HUDEP-2 (cell line): ENCODE measurements at regions not wholly inside any gene's neighbourhood (a gene's known extent, or its start where the extent isn't known, plus 50 kb on each side); places are given as distances from the start of the nearest gene placed in this dataset.

ENCODE experiments used
- DNase-seq, 76 experiments: peaks; one replicate each; lab custom pipeline; 2025; ENCODE audit not compliant: unreplicated experiment in 76 of 76; lab: John Stamatoyannopoulos, UW

GRCh38 chr15:70433586-70434324, 329.6 kb downstream of the UACA start:
- DNase-seq, result peak in 11 of 76 experiments; percentile 6 to 41 (median 21)

DNA sequence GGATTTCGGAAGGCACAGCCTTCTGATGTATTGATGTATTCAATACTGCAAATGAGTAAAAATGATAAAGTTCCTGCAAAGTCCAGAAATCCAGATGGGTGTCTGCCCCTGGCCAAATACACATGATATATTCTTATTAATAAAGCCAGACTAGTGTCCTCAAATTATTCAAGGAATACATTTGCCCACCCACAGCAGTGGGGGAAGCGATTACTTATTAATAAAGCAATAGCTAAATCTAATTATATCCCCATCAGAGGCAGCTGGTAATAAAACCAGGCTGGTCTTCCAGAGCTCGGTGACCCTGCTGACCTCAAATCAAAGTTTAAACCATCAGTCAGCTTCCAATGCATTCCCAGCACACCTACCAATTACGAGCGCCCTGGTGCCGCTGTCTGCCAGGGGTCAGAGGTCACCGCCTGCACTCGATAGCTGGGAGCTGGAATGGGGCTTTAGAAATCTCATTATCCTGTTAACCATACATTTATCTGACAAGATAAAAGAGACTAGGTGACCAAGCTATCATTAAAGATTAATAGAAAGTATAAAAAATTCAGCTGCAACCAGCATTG, 330.3 kb downstream of the UACA start:
- no peak for DNase-seq

GRCh38 chr15:70431854-70432253, 331.5 kb downstream of the UACA start:
- DNase-seq, result no peak

DNA sequence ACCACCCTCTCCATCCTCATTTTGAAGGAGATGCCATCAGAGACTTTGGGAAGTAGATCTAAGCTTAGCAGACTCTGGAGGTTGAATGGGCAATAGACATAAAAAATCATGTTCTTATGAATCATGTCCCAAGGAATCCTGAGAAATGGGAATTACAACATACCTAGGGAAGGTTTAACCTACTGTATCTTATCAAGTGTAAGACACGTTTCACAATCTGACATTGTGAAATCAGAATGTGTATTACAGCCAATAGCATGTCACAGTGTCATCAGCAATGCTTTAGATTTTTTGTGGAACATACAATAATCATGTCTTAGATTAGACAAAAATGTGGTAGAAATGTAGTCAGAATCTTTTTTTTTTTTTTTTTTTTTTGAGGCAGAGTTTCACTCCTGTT, 332.4 kb upstream of the TLE3 start:
- DNase-seq, result no peak

- DNase-seq, result peak in 3 of 76 experiments; percentile 12 to 66 (median 30)
These were observed 331.5 kb upstream of the TLE3 start for GRCh38 chr15:70429056-70429722.

GRCh38 chr15:70428211-70428822, 330.6 kb upstream of the TLE3 start:
- no peak for DNase-seq

GRCh38 chr15:70427167-70428120, 329.7 kb upstream of the TLE3 start:
- peak in 2 of 76 experiments; percentile 10 to 24 for DNase-seq

DNA sequence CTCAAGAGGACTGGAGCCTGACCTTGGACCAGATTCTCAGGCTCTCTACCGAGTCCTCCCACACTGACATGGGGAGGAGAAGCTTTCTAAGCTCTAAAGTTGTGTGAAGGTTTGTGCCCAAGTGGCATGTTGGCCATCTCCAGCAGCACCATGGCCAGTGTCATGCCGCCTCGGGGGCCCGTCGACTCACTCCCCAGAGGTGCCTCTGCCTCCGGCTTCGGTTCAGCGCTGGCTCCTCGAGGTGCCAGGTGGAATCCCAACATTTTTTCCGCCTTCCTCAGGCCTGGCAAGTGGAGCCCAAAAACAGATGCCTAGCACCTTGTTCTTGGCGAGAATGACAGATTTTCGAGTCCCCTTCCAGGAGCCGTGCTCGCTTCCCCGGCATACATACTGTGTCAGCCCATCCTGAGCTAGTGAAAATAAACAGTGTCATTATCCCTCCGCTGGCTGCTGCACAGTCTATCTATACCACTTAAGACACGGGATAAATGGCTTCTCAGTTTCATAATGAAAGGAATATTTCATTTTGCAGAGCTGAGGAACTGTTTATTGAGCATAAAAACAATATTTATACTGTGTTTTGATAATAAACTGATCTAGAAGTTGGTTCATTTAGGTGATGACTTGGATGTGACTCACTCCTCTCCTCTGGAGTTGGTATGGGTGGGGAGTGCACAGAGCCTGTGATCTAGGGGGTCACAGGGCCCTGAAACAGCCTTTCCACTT, 328.5 kb upstream of the TLE3 start:
- DNase-seq, result no peak

DNA sequence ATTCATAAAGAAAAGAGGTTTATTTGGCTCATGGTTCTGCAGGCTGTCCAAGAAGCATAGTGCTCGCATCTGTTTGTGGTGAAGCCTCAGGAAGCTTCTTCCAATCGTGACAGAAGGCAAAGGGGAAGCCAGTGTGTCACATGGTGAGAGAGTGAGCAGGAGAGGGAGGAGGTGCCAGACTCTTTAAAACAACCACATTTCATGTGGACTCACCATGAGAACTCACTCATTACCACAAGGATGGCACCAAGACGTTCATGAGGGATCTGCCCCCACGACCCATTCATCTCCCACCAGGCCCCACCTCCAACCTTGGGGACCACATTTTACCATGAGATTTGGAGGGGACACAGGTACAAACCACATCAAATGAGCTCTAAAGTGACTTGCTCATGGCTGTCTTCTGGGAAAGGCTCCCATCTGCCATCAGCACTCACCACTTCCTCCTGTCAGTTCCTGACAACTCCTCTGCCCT, 327.3 kb upstream of the TLE3 start:
- no peak for DNase-seq

DNA sequence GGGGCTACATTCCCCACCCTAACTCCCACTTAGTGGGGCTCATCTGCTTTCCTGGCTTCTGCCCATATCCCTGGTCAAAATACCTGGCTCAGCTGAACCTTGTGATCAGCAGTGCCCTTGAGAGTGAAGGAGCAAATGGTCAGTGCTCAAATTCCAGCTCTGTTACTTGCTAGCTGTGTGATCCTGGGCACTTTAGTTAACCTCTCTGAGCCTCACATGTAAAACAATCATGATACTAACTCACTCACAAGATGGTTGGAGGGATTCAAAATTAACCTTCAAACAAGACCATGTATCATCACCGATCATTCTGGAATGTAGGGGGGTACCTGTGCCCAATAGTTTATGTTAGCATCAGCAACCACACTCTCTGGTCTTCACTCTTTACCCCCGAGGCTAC, 325.6 kb upstream of the TLE3 start:
- DNase-seq, result no peak

DNA sequence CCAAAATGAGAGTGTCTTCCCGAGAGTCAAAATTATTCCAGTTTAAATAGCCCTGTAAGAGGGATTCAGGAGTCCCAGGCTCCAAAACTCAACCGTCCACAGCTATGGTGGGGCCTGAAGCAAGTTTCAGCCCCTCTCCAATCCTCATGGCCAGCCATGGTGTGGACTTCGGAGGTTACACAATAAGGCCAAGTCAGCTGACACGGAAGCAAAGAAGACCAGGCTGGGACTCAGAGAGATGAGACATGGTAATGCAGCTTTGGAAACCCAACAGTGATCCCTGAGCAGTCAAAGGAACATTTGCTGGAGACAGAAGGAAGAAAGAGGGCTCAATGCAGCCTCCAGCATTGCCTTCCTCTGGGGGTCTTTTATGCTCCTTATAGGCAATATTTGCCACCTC, 324.6 kb upstream of the TLE3 start:
- no peak for DNase-seq

DNA sequence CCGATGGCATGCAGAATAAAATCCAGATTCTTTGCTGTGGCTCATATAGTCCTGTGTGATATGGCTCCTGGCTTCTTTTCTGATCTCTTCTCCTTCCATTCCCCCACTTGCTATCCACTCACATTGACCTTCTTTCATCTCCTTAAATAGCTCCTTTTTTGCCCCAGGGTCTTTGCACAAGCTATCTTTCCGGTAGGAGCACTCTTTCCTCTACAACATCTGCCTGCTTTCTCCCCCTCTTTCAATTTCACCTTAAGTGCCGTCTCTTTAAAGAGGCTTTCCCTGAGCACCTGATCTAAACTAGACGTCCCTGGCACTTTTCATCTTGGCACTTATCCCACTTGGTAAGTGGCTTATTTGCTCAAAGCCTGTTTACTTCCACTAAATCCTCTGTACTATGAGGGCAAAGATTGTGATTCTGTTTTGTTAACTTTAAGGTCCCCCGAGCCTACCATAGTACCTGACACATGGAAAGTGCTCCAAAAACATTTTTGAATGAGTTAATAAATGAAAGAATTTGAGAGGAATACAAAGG, 323.3 kb upstream of the TLE3 start:
- DNase-seq, result no peak

DNA sequence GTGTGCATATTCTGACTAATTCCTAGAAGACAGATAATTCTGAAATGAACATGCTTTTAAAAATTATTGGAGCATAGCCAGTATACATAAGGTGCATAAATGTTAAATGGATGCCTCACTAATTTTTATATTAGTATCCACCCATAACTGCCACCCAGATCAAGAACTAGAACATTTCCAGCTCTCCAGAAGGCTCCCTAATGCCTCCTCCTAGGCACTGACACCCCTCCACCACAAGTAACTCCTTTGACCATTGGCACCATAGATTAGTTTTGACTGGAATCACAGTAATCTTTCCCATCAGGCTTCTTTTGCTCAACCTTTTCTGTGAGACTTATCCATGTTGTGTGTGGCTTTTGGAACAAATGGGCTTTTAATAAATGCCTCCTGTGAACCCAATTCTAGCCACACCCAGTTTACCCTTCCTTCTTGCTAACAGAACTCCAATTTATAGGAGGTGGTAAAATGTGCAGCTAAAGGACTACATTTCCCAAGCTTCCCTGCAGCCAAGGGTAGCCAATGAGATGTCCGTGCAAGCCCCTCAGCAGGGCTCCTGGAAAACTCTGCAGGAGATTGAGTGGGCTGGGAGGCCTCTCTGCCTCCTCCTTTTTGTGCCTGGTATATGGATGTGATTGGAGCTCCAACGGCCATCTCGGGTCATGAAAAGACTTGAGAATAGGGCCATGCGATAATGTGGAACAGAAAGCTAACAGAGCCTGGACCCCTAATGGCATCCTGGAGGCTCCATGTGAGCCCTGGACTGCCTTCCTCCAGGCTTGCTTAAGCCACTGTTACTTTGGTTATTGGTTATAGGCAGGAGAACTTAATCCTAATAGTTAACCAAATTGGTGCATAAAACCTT, 322.6 kb upstream of the TLE3 start:
- DNase-seq, result no peak

DNA sequence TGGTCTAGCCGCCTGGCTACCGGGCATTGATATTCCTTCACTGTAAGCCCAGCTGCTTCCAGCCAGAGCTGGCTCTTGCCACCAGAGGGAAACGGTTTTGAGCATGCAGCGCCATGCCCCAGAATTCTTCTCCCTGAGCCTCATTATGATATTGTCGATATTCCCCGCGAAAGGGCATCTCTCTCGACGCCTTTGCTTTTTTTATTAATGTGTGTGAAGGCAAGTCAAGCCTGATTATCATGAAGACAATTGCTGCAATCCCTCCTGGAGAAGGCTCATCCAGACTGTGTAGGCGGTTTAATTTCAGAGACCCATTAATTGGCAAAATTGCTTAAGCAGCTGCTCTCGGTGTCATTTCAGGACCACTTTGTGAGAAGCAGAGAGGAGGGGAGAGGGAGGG, 321.2 kb upstream of the TLE3 start:
- no peak for DNase-seq

DNA sequence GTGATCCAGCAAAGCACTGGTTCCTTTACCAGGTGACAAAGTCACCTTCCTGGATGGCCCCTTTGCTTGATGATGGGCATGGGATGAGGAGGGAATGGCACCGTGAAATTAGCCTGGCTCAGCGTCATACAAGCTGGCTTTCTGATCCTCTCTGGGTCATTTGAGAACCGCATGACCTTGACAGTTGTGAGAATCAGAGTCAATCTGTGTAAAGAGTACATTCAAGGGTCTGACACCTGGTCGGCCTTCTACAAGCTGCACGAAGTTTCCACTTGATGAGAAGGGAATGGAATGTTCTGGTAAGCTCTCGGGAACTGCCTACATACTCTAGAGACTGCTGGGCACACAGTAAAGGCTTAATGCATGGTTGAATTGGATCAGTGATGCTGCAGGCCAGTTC, 319.8 kb upstream of the TLE3 start:
- no peak for DNase-seq

DNA sequence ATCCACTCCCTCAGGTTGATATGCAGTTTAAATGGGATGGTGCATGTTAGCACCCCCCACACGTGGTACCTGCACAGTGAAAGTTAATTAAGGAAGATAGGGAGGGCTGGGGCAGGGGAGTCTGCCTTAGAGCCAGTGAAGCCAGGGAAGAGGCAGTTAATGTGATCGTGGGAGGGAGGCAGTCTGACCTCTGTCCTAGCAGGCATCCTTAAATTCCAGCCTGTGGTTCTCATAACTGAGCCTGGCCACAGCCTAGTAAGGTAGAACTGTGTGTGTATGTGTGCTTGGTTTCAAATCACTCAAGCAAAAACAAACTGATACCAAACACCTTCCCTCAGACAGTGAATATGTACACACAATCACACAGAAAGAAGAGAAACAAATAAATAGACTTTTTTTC, 319.1 kb upstream of the TLE3 start:
- no peak for DNase-seq

DNA sequence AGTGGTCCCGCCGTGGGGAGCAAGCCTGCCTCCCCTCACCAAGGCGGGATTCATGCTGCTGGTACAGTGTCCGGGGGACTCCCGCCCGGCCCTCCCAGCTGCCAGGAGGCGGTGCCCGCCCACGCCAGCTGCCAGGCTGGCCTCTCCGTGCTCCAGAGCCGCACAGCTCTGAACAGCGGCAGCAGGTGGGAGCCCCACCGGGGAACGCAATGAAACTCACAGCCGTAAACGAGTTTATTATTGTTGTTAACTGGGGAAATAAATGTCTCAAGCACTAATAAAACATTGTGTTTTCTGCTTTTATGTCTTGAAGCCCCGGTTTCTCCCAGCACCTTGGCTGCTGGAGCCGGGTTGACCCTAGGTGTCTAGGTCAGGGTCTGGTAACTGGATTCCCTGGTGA, 317.7 kb upstream of the TLE3 start:
- DNase-seq, result no peak

DNA sequence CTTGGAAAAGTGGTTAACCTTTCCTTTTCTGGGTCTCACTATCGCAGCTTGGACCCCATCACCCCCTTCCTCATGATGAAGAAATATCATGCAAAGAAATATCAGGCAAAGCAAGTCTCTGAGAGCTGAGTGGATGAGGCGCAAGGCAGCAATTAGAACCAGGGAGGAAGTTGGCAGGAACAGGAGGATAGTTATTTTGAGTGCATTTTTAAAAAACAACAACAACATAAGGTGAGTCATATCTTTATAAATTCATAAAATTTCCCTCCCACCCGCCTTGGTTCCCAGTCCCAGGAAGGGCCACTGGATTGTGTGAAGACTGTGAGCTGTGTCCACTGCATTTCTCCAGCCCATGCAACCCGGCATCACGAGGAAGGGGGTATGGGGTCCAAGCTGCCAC, 316.9 kb upstream of the TLE3 start:
- no peak for DNase-seq

GRCh38 chr15:70412794-70413193, 315.1 kb upstream of the TLE3 start:
- DNase-seq, result no peak
